Panc1 (cell line): ENCODE measurements at regions not wholly inside any gene's neighbourhood (a gene's known extent, or its start where the extent isn't known, plus 50 kb on each side); places are given as distances from the start of the nearest gene placed in this dataset.

Experiments
- ATAC-seq: fragments of 200-7000 bp; cut with Tn5 transposase; 2 replicates; pipeline ENCODE4 v1.9.1; 2020; ENCODE audit warnings: mild to moderate bottlenecking, moderate library complexity
- BruUV-seq: library from RNA; stranded (reverse); fragments of 400-500 nt; replicated peaks from 2 replicates; lab custom pipeline; 2021; lab: Mats Ljungman, UMichigan
- CTCF ChIA-PET: fragments of 300-600 bp; sonication (Branson Sonifier 250); formaldehyde crosslinking; loops from one replicate; lab custom pipeline; 2022; ENCODE audit warnings: antibody characterized with exemption; lab: Charles Lee
- POLR2A ChIA-PET: fragments of 300-600 bp; sonication (Branson Sonifier 250); formaldehyde crosslinking; loops from one replicate; lab custom pipeline; 2022; ENCODE audit warnings: antibody characterized with exemption; lab: Charles Lee
- DNase-seq: peaks from one replicate; pipeline ENCODE4 v3.0.0-alpha.2; 2010; ENCODE audit warnings: low read depth, low spot score
- H3K27ac ChIP-seq: 2 replicates; pipeline ENCODE4 v1.5.1; 2011; ENCODE audit warnings: mild to moderate bottlenecking, low read length, inconsistent platforms
- H3K27me3 ChIP-seq: fragments of 200-500 bp; sonication (Bioruptor generic); 2 replicates; pipeline ENCODE4 v1.6.0; 2014; ENCODE audit warnings: low read length, inconsistent platforms; ENCODE audit not compliant: control insufficient read depth, insufficient read depth
- H3K36me3 ChIP-seq: fragments of 200-500 bp; sonication (Bioruptor generic); 2 replicates; pipeline ENCODE4 v1.5.1; 2014; ENCODE audit warnings: inconsistent platforms, mild to moderate bottlenecking, low read length, moderate library complexity; ENCODE audit not compliant: control insufficient read depth, insufficient read depth
- H3K4me1 ChIP-seq: 2 replicates; pipeline ENCODE4 v1.5.1; 2011; ENCODE audit warnings: inconsistent platforms, mild to moderate bottlenecking, low read length, moderate library complexity; ENCODE audit not compliant: control insufficient read depth, insufficient read depth
- H3K4me3 ChIP-seq, 2 experiments: 2 replicates each; pipeline ENCODE4 v1.5.1; 2011 to 2012; ENCODE audit warnings: low read depth in 2 of 2, low read length in 2 of 2, mild to moderate bottlenecking in 2 of 2, inconsistent platforms in 1 of 2, moderate library complexity in 1 of 2
- H3K9me3 ChIP-seq: fragments of 200-500 bp; sonication (Bioruptor generic); 2 replicates; pipeline ENCODE4 v1.5.1; 2014; ENCODE audit warnings: low read depth, mild to moderate bottlenecking, inconsistent platforms, low read length, moderate library complexity; ENCODE audit not compliant: control insufficient read depth, insufficient read depth
- CTCF ChIP-seq: fragments of 450-650 bp; IDR thresholded peaks from 2 replicates; pipeline ENCODE4 v1.5.1; 2017; ENCODE audit warnings: mild to moderate bottlenecking
- POLR2AphosphoS5 ChIP-seq: IDR thresholded peaks from 2 replicates; pipeline ENCODE4 v1.6.1; 2012; ENCODE audit warnings: mild to moderate bottlenecking, low read depth, low read length, moderate library complexity
- REST ChIP-seq, 2 experiments: IDR thresholded peaks; 2 replicates each; pipeline ENCODE4 v1.6.1; 2011 to 2012; ENCODE audit warnings: low read depth in 2 of 2, control low read depth in 1 of 2, low read length in 1 of 2, mild to moderate bottlenecking in 1 of 2, moderate library complexity in 1 of 2; ENCODE audit not compliant: insufficient read depth in 1 of 2
- SIN3A ChIP-seq: IDR thresholded peaks from 2 replicates; pipeline ENCODE4 v1.6.1; 2012; ENCODE audit warnings: low read depth, mild to moderate bottlenecking, low read length, moderate library complexity, borderline replicate concordance; ENCODE audit not compliant: insufficient read depth
- TCF7L2 ChIP-seq: IDR thresholded peaks from 2 replicates; pipeline ENCODE4 v1.6.1; 2011; ENCODE audit warnings: mild to moderate bottlenecking, low read depth, low read length, inconsistent platforms
- in situ Hi-C: cut with HindIII; loops from 2 replicates; pipeline ENCODE4 v1.10.0; 2016; ENCODE audit warnings: low sequenced_read_pairs, low pct_unique_long_range_greater_than_20kb
- intact Hi-C: fragments of 100-400 bp; cut with micrococcal nuclease; formaldehyde crosslinking; loops from one replicate; pipeline ENCODE4 v1.10.0; 2022; ENCODE audit not compliant: unreplicated experiment

GRCh38 chr3:144770281-144770680 is 798.7 kb downstream of the DIPK2A start:
- Histone ChIP-seq H3K4me3 (no peak overlapping the region), H3K9me3 (no peaks in the 10 kb centered on the region), H3K27ac (no peak overlapping the region), H3K4me1 (no peaks in the 10 kb centered on the region), H3K36me3 (no peaks in the 10 kb centered on the region), H3K27me3 (no peaks in the 10 kb centered on the region)
- ATAC-seq (no peak), DNase-seq (no peak)
- no TSS peak for BruUV-seq
- CTCF ChIA-PET: no interaction called here
- no peak for TF ChIP-seq POLR2AphosphoS5
- TF ChIP-seq REST (IDR thresholded peaks at IDR 0.05; ENCODE audit: insufficient read depth in 1 of 2, low read depth in 2 of 2, low read length in 1 of 2): no peak
- no peak for TF ChIP-seq CTCF
- TF ChIP-seq SIN3A: no peak
- no peak for TF ChIP-seq TCF7L2
- in situ Hi-C loops (no loop called here), intact Hi-C loops (loop anchor here (5.0 kb wide), 1 partner anchor 793 kb away; no protein-coding TSS in a partner anchor)
- POLR2A ChIA-PET: no interaction called here

- Histone ChIP-seq H3K9me3 (no peaks in the 10 kb centered on the region), H3K27me3 (no peaks in the 10 kb centered on the region), H3K4me1 (no peaks in the 10 kb centered on the region), H3K36me3 (no peaks in the 10 kb centered on the region), H3K27ac (no peak overlapping the region), H3K4me3 (no peak overlapping the region)
- peak; percentile 28; the same call in 1 of the 2 replicates for TF ChIP-seq CTCF
- TF ChIP-seq REST (IDR thresholded peaks at IDR 0.05; ENCODE audit: insufficient read depth in 1 of 2, low read depth in 2 of 2, low read length in 1 of 2): no peak
- DNase-seq (no peak), ATAC-seq (no peak)
- BruUV-seq: no TSS peak
- ChIA-PET CTCF (no interaction called here), POLR2A (no interaction called here)
- in situ Hi-C loops (no loop called here), intact Hi-C loops (loop anchor here (5.0 kb wide), 1 partner anchor 794 kb away; no protein-coding TSS in a partner anchor)
Observed at GRCh38 chr3:144770915-144771351, 799.3 kb downstream of the DIPK2A start.
